H1 (cell line): ENCODE measurements at regions not wholly inside any gene's neighbourhood (a gene's known extent, or its start where the extent isn't known, plus 50 kb on each side); places are given as distances from the start of the nearest gene placed in this dataset.

Experiments
- ASH2L ChIP-seq: fragments of 200-600, 300-600 bp; sonication (generic); IDR thresholded peaks from one replicate; pipeline ENCODE4 v1.7.1; 2017; ENCODE audit warnings: low read length
- CTCF ChIP-seq, 3 experiments: IDR thresholded peaks; 1 replicate in 2 of 3; 2 replicates in 1 of 3; pipeline versions ENCODE4 v1.5.1 to v1.6.1; 2011; ENCODE audit warnings: low read length in 3 of 3, mild to moderate bottlenecking in 3 of 3, inconsistent platforms in 2 of 3, low read depth in 1 of 3, moderate library complexity in 1 of 3; ENCODE audit not compliant: insufficient read depth in 1 of 3; ENCODE audit errors: control extremely low read depth in 1 of 3
- EZH2 ChIP-seq: fragments of 200-600 bp; sonication (generic); IDR thresholded peaks from 2 replicates; pipeline ENCODE4 v1.7.1; 2012; ENCODE audit warnings: low read depth, mild to moderate bottlenecking, moderate library complexity, low read length, inconsistent platforms; ENCODE audit not compliant: severe bottlenecking
- KDM1A ChIP-seq: fragments of 200-600, 300-600 bp; sonication (generic); IDR thresholded peaks from 2 replicates; pipeline ENCODE4 v1.7.1; 2016; ENCODE audit warnings: mild to moderate bottlenecking, low read length, borderline replicate concordance
- POLR2A ChIP-seq, 2 experiments: IDR thresholded peaks; 1 replicate in 1 of 2; 2 replicates in 1 of 2; pipeline ENCODE4 v1.6.1; 2011; ENCODE audit warnings: low read depth in 2 of 2, low read length in 2 of 2, mild to moderate bottlenecking in 2 of 2; ENCODE audit errors: control extremely low read depth in 1 of 2
- TCF12 ChIP-seq: IDR thresholded peaks from 2 replicates; pipeline ENCODE4 v1.6.1; 2011; ENCODE audit warnings: low read depth, mild to moderate bottlenecking, low read length

GRCh38 chr3:10672422-10672821 lies 143.6 kb upstream of the SLC6A11 start:
- TF ChIP-seq KDM1A, result no peak
- TF ChIP-seq TCF12, result no peak
- TF ChIP-seq POLR2A (IDR thresholded peaks at IDR 0.05; ENCODE audit: control extremely low read depth in 1 of 2, low read depth in 2 of 2, low read length in 2 of 2), result no peak
- TF ChIP-seq CTCF (IDR thresholded peaks at IDR 0.05; ENCODE audit: control extremely low read depth in 1 of 3, insufficient read depth in 1 of 3, low read depth in 1 of 3, low read length in 3 of 3), result no peak
- no peak for TF ChIP-seq ASH2L
- TF ChIP-seq EZH2, result no peak
